Activated T-cell treated with anti-CD3 and anti-CD28 coated beads, Interleukin-2, amount 50 U/mL, for 24 hours (primary cell): ENCODE measurements at regions not wholly inside any gene's neighbourhood (a gene's known extent, or its start where the extent isn't known, plus 50 kb on each side); places are given as distances from the start of the nearest gene placed in this dataset.

Experiments
- DNase-seq: peaks from one replicate; pipeline ENCODE4 v3.0.0-alpha.2; 2020
- H3K27ac Mint-ChIP-seq: 2 replicates; pipeline ENCODE4 v1.8.0; 2020; ENCODE audit warnings: mild to moderate bottlenecking, mixed read lengths
- H3K27me3 Mint-ChIP-seq: 2 replicates; pipeline ENCODE4 v1.8.0; 2020; ENCODE audit warnings: mixed read lengths
- H3K36me3 Mint-ChIP-seq: 2 replicates; pipeline ENCODE4 v1.8.0; 2020; ENCODE audit warnings: low read depth, mixed read lengths
- H3K4me1 Mint-ChIP-seq: 2 replicates; pipeline ENCODE4 v1.8.0; 2020; ENCODE audit warnings: low read depth, mixed read lengths
- H3K4me3 Mint-ChIP-seq: 2 replicates; pipeline ENCODE4 v1.8.0; 2020; ENCODE audit warnings: mild to moderate bottlenecking, moderate library complexity, mixed read lengths
- H3K9me3 Mint-ChIP-seq: 2 replicates; pipeline ENCODE4 v1.8.0; 2020; ENCODE audit warnings: mixed read lengths

DNA sequence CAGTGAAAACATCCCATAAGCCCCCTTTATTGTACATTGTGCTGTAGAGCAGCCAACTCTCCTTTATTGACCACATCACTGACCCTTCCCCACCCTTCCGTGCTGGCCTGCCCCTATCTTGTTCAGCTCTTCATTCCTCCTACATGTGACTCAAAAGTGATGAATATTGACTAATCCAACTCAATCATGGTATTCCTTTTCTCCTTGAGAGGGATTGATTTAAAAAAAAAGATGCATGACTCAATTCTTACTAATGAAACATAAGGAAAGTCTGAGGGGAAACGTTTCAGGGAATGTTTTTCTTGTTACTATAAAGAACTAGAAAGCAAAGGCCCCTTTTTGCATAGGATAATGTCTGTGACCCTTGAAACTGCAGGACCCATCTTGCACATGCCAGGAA is 125.2 kb upstream of the SOX9 start:
- H3K36me3 Mint-ChIP-seq: no peaks in the 10 kb centered on the region
- no peak overlapping the region for H3K27ac Mint-ChIP-seq
- no peaks in the 10 kb centered on the region for H3K4me1 Mint-ChIP-seq
- H3K9me3 Mint-ChIP-seq: peaks cover 2% of the 10 kb centered on the region
- DNase-seq: no peak
- no peak overlapping the region for H3K4me3 Mint-ChIP-seq
- peaks cover 3% of the 10 kb centered on the region for H3K27me3 Mint-ChIP-seq

DNA sequence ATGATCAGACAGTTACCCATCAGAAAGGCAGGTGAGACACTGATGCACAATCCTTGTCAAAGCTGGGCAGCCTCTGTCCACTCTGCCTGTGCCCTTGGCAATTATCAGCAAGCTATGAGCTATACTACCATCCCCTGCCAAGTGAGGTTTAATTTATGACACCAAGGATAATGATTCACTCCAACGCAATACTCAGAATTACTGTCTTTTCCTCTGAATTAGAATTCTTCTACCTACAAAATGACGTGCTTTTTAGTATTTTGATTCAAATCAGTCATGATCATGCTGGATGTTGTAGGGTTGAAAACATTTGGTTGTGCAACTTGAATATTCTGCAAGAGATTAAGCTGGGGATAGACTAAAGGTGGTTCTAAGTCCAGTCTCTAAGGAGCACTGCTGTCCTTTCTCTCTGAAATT is 116.8 kb upstream of the SOX9 start:
- peaks cover 3% of the 10 kb centered on the region for H3K9me3 Mint-ChIP-seq
- H3K4me3 Mint-ChIP-seq: no peak overlapping the region
- no peaks in the 10 kb centered on the region for H3K36me3 Mint-ChIP-seq
- H3K4me1 Mint-ChIP-seq: no peaks in the 10 kb centered on the region
- no peaks in the 10 kb centered on the region for H3K27me3 Mint-ChIP-seq
- no peak for DNase-seq
- H3K27ac Mint-ChIP-seq: no peak overlapping the region

DNA sequence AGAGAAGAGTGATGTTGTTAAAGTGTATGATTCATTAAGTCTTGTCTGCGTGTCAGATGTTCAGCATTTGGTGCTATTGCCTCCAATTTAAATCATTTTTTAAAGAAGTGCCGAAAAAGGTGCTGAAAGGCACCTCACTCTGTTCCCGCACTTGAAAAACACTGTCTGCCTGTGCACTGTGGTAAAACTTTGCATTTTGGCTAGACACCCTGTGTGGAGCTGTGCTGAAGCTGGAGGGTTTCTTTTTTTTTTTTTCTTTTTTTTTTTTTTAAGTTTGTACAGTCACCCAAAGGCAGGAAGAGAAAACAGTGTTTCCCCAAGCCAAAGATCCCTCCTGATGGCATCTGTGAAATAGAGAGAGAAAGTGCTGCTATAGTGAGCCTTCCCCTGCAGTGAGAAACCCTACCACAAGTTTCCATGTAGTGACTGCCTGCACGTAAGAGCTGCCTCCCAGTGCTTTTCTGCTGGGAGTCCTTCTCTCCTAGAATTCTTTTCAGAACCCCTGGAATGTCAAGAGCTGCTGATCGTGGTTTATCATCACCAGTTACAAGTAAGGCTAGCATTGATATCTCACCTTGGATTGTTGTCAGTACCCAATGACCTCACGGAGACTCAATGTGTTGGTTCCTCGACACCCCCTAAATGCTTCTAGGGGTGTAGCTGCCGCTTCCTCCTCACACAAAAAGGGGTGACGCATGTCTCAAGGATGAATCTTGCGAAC is 116.0 kb upstream of the SOX9 start:
- no peaks in the 10 kb centered on the region for H3K36me3 Mint-ChIP-seq
- no peak overlapping the region for H3K27ac Mint-ChIP-seq
- no peak overlapping the region for H3K4me3 Mint-ChIP-seq
- no peaks in the 10 kb centered on the region for H3K4me1 Mint-ChIP-seq
- H3K27me3 Mint-ChIP-seq: no peaks in the 10 kb centered on the region
- peaks cover 3% of the 10 kb centered on the region for H3K9me3 Mint-ChIP-seq
- no peak for DNase-seq

DNA sequence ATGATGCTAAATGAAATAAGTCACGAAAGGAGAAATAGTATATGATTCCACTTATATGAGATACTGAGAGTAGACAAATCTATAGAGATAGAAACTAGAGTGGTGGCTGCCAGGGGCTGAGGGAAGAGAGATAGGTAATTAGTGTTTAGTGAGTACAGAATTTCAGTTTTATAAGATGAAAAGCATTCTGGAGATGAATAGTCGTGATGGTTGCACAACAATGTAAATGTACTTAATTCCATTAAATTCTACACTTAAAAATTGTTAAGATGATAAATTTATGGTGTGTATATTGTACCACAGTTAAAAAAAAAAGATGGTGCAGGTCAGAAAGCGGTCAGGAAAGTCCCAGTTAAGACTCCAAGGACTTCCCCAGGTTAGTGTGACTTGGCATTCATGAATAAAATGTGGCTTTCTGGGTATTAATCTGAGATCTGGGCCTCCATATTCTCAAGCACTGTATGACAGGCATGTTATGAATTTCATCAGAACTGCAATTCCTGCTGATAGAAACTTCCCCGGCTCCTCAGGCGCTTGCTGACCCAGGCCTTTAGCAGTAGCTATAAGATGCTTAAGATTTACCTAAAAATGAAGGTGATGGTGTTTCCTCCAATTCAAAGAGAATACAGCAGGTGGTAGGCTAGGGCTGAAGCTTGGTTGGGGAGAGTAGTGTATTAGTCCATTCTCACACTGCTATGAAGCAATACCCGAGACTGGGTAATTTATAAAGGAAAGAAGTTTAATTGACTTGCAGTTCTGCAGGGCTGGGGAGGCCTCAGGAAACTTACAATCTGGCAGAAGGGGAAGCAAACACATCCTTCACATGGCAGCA is 115.3 kb upstream of the SOX9 start:
- H3K27ac Mint-ChIP-seq: no peak overlapping the region
- no peaks in the 10 kb centered on the region for H3K27me3 Mint-ChIP-seq
- H3K4me3 Mint-ChIP-seq: no peak overlapping the region
- peaks cover 3% of the 10 kb centered on the region for H3K9me3 Mint-ChIP-seq
- no peak for DNase-seq
- no peaks in the 10 kb centered on the region for H3K36me3 Mint-ChIP-seq
- H3K4me1 Mint-ChIP-seq: no peaks in the 10 kb centered on the region

DNA sequence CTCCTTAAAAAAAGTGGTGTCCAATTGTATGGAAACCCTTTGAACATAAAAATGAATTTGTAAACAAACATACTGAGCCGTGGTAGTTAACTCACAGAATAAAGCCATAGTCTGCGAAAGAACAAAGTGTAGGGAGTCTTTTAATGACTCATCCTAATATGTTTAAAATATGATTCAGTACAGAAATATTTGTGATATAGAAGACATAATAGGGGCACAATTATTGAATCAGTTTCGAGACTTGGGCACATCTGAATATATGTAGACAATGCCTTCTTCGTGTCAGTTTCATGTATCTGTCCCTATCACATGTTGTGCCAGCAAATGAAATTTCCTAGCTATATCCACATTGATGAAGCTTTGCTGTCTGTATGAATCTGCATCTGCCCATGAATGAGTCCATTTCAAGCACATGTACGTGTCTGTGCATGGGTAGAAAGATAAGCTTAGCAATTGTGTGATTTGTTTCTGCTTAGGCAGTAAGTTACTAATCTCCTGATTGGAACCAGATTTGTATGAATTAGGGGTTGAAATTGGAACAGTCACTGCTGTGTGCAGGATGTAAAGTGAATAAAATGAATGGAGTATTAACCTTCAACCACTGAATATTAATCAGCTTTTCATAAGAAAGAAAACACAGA is 112.5 kb upstream of the SOX9 start:
- Mint-ChIP-seq H3K4me3 (no peak overlapping the region), H3K27me3 (no peaks in the 10 kb centered on the region), H3K27ac (no peak overlapping the region), H3K9me3 (peaks cover 3% of the 10 kb centered on the region), H3K4me1 (no peaks in the 10 kb centered on the region), H3K36me3 (no peaks in the 10 kb centered on the region)
- DNase-seq: no peak

DNA sequence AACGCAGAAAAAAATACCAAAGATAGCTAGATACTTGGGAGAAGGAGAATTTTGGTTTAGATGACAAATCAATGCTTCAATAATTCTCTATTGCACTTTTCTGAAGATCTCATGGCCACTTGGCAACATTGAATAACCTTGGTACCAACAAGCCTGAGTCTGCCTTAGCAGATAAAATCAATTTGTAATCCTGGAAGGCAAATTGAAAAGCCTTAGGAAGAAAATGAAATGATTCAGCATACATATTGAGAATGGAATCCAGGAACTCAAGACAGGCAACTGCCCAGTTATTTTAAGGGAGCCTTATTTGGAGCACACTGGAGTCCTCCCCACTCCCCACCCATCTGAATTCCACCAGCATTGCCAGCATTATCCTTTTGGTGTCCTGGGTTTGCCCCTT is 109.3 kb upstream of the SOX9 start:
- DNase-seq: no peak
- H3K4me1 Mint-ChIP-seq: no peaks in the 10 kb centered on the region
- H3K27me3 Mint-ChIP-seq: no peaks in the 10 kb centered on the region
- no peak overlapping the region for H3K27ac Mint-ChIP-seq
- peaks cover 4% of the 10 kb centered on the region for H3K9me3 Mint-ChIP-seq
- no peaks in the 10 kb centered on the region for H3K36me3 Mint-ChIP-seq
- H3K4me3 Mint-ChIP-seq: no peak overlapping the region

DNA sequence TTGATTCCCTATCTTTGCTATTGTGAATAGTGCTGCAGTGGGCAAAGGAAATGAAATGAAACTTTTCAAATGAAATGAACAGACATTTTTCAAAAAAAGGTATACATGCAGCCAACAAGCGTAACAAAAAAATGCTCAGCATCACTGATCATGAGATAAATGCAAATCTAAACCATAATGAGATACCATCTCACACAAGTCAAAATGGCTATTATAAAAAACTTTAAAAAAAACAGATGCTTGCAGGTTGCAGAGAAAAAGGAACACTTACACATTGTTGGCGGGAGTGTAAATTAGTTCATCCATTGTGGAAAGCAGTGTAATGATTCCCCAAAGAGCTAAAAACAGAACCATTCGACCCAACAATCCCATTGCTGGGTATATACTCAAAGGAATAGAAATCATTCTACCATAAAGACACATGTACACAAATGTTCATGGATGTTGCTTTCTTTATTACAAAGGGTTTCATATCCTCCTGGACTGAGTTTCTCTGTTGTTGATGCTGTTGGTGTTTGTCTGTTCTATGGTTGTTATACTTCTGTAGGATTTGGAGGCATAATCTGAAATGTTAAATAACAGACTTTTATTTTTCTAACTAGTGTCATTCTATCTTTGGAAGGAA is 99.3 kb upstream of the SOX9 start:
- no peak overlapping the region for H3K4me3 Mint-ChIP-seq
- H3K4me1 Mint-ChIP-seq: no peaks in the 10 kb centered on the region
- no peaks in the 10 kb centered on the region for H3K36me3 Mint-ChIP-seq
- peaks cover 2% of the 10 kb centered on the region for H3K27me3 Mint-ChIP-seq
- no peak overlapping the region for H3K27ac Mint-ChIP-seq
- no peak for DNase-seq
- H3K9me3 Mint-ChIP-seq: peaks cover 2% of the 10 kb centered on the region

DNA sequence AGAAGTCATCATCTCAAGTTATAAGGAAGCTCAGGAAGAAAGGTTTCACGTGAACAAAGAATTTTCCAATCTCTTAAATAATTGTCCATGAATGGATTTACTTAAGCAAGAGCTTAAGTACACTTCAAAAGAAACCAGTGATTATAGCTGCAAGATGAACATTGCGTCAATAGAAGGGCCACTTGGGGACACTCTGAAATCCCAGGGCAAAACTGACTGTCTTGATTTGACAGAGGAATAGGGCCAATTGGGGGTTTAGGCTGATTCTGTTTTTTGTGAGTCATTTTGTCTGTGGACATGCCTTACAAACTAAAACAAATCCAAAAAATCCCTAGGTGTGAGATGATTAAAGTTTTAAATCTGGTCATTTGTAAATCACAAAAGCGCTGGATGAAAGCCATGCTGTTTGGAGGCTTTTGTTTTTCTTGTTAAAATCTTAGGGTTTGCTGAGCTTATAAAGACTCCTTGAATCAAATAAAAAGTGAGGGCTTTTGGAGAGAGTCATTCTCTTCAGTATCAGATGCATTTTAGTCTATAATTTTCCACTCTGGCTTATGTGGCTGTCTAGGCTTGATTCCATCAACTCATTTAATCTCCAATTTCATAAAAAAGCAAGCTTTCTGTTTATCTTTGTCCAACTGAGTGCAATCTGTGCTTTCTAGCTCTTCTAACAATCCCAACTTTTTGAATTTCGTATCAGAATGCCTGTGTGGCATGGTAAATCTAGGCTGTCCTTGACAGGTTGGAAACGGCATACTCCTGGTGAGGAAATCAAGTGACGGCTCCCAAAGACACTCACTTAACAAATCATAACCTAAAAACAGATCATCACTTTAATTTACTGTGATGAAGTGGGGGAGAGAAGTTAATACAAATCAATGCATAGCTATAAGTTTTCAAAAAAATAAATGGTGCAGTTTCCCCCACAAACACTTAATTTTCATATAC is 98.2 kb upstream of the SOX9 start:
- Mint-ChIP-seq H3K27me3 (peaks cover 2% of the 10 kb centered on the region), H3K4me3 (no peak overlapping the region), H3K36me3 (no peaks in the 10 kb centered on the region), H3K27ac (no peak overlapping the region), H3K4me1 (no peaks in the 10 kb centered on the region), H3K9me3 (peaks cover 2% of the 10 kb centered on the region)
- no peak for DNase-seq

DNA sequence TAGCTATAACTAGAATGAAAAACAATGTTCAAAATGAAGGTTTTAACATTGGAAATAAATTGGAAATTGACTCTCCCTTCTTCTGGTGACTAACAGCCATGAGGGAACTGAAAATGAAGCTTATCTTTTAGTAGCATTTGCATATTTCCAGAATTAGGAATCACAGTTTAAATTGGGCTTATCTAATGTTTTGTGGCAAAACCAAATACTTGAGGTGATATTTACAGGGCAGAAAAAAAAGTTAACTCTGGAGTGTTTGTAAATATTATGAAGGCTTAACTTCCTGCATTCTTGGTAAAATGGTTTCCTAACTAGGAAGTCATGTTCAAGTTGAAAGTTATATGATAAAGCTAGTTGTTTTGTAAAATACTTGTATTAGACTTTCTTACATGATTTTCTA is 96.4 kb upstream of the SOX9 start:
- DNase-seq: no peak
- H3K27me3 Mint-ChIP-seq: peaks cover 12% of the 10 kb centered on the region

DNA sequence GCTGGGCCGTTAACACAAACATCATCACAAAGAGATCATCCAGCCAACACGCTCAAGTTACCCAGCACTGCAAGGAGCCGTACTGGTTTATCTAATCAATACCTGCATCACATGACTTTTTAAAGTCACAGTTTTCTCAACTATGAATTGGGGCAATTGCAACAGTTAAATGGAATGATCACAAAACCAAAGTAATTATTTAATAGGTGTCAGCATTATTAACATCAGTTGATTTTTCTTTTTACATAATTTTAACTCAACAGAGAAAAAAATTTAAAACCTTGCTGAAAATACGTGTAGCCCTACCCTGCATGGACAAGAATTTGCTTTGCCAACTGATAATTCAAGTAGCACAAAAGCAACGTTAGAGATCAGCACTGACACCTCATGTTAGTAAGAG is 95.7 kb upstream of the SOX9 start:
- Mint-ChIP-seq H3K4me3 (no peak overlapping the region), H3K9me3 (peaks cover 2% of the 10 kb centered on the region), H3K4me1 (peaks cover 12% of the 10 kb centered on the region), H3K36me3 (no peaks in the 10 kb centered on the region), H3K27ac (no peak overlapping the region), H3K27me3 (peaks cover 15% of the 10 kb centered on the region)
- DNase-seq: no peak

More for the DNA sequence above, 96.4 kb upstream of the SOX9 start:
- Mint-ChIP-seq H3K4me1 (peaks cover 5% of the 10 kb centered on the region), H3K4me3 (no peak overlapping the region), H3K36me3 (no peaks in the 10 kb centered on the region), H3K9me3 (peaks cover 2% of the 10 kb centered on the region), H3K27ac (no peak overlapping the region)

DNA sequence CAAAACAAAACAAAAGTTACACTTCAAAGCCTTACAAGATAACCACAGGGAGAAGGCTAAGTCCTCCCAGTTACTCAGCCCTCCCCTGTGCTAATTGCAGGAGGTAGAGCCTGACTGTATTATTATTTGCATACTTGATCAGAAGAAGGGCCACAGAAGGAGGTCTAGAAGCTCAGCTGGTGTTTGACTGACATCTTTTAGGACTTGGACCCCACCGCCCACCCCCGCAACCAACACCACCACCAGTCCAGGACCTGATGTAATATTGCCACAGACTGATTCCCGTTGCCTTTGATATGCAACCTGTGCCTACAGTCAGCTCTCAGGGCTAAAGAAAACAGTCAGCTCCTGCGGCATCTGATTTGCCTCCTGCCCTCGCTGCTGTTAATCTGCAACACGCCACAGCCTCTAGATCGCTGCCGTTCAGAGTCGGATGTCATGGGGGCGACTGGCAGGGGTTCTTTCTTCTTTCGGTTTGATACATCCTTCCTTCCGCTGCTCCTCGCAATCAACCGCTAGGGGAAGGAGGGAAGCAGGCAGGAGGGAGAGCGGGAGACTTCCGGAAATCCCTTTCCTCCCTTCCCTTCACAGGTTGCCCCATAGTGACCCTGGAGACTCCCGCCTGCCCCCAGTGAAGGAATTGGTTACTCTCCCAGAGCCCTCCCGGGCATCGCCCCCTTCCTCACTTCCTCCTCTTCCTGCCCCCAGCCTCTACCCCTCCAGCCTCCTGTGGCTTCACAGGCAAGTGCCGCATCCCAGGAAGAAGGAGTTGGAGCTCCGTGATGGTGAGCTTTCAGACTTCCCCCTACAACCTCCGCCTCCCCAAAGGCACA is 90.5 kb upstream of the SOX9 start:
- peaks cover 2% of the 10 kb centered on the region for H3K9me3 Mint-ChIP-seq
- H3K4me1 Mint-ChIP-seq: peaks cover 20% of the 10 kb centered on the region
- H3K27ac Mint-ChIP-seq: no peak overlapping the region
- peak; percentile 32 for DNase-seq
- no peaks in the 10 kb centered on the region for H3K36me3 Mint-ChIP-seq
- H3K27me3 Mint-ChIP-seq: peaks cover 19% of the 10 kb centered on the region
- peak overlapping the region; percentile 50 for H3K4me3 Mint-ChIP-seq

DNA sequence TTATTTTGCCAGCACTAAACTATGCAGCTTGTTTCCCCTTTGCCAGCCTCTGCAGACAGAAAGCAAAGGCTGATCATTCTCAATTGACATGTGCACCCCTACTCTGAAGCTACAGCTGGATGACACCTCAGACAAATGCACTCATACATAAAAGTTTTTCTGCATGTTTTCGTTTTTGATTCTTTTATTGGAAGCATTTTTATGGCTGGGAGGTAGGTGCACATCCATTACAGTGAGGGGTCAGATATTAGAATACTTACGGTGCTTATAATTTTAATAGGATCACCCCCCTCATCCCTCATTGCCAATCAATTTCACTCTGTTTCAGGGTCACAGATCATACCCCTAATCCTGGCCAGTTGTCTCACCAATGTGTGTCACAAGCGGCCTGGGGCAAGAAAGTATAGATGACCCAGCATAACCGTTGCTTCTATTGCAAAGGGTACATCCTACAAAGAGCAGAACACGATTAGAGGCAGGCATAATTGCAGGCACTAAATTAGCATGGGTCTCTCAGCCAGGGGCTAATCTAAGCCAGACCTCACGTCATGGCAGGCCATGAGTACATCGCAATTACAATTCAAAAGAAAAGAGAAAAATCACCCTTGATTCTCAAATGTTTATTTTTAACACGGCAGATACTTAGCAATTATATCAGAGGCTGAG is 89.5 kb upstream of the SOX9 start:
- Mint-ChIP-seq H3K4me3 (no peak overlapping the region), H3K9me3 (peaks cover 2% of the 10 kb centered on the region), H3K27me3 (peaks cover 19% of the 10 kb centered on the region), H3K36me3 (no peaks in the 10 kb centered on the region), H3K4me1 (peaks cover 20% of the 10 kb centered on the region), H3K27ac (no peak overlapping the region)
- no peak for DNase-seq

DNA sequence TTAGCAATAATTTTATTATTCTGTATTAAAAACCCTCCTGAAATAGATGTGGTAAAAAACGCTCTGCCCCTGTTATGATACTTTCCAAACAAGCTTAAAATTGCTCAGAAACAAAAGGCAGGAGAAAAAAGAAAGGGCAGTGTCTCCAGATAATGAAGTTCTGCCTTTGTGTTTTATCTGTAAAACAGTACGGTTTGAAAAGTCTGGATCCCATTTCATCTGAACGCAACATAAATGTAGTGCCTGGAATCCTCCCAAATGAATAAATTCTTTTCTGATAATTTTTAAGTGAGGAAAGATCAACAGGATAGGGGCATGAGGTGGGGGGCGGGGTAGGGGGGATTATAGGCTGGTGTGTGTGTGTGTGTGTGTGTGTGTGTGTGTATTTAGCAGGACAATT is 87.5 kb upstream of the SOX9 start:
- H3K27ac Mint-ChIP-seq: no peak overlapping the region
- H3K27me3 Mint-ChIP-seq: peaks cover 19% of the 10 kb centered on the region
- peaks cover 20% of the 10 kb centered on the region for H3K4me1 Mint-ChIP-seq
- H3K36me3 Mint-ChIP-seq: no peaks in the 10 kb centered on the region
- H3K4me3 Mint-ChIP-seq: no peak overlapping the region
- H3K9me3 Mint-ChIP-seq: peaks cover 2% of the 10 kb centered on the region
- no peak for DNase-seq
